HTR-8/SVneo (cell line): ENCODE measurements at regions not wholly inside any gene's neighbourhood (a gene's known extent, or its start where the extent isn't known, plus 50 kb on each side); places are given as distances from the start of the nearest gene placed in this dataset.
"Not testable (repeated sequence)": the region's sequence is repeated elsewhere in the genome, so short reads cannot be mapped to it uniquely, and the experiment has no call there.

Experiments
- DNase-seq: peaks from one replicate; pipeline ENCODE4 v3.0.0; 2011; ENCODE audit warnings: low spot score, mixed read lengths; ENCODE audit not compliant: insufficient read length
- FAIRE-seq: peaks from 2 replicates; lab custom pipeline; 2011; peaks lifted over from hg19 to GRCh38; lab: Jason Lieb, UNC

DNA sequence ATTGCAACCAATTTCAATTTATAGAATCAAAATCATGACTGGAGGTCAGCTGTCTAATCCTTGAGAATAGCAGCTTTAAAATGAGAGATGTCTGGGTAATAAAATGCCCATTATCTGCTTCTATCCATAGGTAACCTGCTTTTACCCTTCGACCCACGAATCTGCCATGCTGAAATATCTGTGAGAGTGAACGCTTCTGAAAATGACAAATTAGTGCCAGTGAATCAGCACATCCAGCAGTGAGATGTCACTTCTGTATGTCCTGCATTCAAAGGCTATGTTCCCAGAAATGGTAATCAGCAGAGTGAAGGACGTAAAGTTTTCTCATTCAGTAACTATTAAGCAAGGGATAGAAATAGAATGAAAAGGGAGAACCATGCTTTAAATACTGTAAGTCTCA lies 532.4 kb upstream of the ITGA1 start:
- FAIRE-seq (no peak), DNase-seq (no peak)

- DNase-seq (no peak), FAIRE-seq (no peak)
Measured at GRCh38 chr5:52262844-52263243, 524.9 kb upstream of the ITGA1 start.

GRCh38 chr5:52269401-52269800 lies 518.3 kb upstream of the ITGA1 start:
- FAIRE-seq: peak; percentile 9
- DNase-seq: no peak

GRCh38 chr5:52269859-52270258 lies 517.9 kb upstream of the ITGA1 start:
- DNase-seq (no peak), FAIRE-seq (no peak)

DNA sequence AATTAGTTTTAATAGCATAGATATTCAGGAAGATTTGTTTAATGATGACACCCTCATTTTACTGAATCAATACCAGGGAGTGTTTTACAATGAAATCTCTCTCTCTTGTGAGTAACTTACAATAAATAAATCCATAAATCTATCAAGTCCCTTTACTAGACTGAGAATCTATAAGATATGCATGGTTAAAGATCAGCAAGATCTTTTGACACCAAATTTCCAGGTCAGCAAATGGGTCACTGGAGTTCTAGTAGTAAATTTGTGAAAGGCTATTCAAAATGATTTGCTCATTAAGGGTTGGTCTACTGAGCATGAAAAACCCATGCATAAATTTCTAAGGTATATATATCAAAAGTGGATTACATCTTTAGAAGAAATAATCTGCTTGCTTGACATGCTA lies 512.1 kb upstream of the ITGA1 start:
- FAIRE-seq (no peak), DNase-seq (no peak)

DNA sequence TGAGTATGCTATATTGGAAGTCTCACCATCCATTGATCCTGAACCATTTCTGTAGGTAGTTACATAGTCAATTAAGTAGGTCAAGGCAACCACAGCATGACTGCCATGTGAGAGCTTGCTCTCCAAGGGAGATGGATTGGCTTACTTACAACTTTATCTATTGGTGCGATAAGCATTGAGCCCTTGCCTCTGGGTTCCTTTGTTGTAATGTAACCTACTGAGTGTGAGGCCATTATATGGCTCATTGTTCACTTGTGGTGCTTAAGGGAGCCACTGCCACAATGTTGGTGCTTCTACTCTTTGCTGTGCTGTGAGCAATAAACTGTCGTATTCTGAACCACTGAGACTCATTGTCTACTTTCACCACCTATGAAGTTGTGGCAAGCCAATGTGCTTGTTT lies 510.6 kb upstream of the ITGA1 start:
- peak; percentile 23 for FAIRE-seq
- no peak for DNase-seq

GRCh38 chr5:52282647-52283046 lies 505.1 kb upstream of the ITGA1 start:
- no peak for FAIRE-seq
- DNase-seq: no peak

- DNase-seq (no peak), FAIRE-seq (no peak)
Measured at GRCh38 chr5:52283221-52283620, 504.5 kb upstream of the ITGA1 start.

DNA sequence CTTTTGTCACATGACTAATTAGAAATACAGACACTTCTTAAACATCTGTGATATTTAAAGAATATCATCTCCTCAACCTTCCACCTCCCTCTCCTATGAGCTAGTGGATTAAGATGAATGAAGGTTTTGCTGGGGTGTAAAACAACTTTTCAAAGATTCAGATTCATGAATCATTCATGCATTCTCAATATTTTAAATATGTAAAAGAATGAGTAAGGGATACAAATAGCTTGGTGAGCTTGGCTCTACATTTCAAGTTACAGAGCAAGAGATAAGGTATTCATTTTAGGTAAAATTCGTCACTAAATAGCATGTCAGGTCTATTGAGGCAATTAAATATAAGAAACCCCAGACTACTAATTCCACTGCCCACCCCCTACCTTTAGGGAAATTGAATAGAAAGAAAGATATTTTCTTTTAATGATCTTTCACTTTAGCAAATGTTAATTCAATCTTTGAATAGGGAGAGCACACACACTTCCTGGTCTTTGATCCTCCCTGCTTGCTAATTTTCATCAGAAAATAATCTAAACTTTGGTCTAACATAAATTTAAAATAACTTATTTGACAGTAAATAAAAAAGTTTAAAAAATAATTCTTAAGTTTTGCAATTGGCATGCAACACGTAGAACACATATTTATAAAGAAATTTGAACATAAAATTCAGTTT lies 486.9 kb upstream of the ITGA1 start:
- DNase-seq (no peak), FAIRE-seq (no peak)

DNA sequence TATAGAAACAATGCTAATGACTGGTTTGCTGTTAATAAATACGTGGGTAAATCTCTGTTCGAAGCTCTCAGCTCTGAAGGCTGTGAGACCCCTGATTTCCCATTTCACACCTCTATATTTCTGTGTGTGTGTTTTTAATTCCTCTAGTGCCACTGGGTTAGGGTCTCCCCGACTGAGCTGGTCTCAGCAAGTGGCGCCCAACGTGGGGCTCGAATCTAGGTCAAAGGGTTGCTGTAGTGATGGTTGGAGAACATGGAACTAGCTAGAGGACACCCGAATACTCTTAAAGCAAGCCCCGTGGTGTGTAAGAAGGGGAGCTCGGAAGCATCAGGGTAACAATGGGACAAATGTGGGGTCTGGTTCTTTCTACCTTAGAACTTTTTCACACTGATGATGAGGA lies 482.9 kb upstream of the ITGA1 start:
- FAIRE-seq, DNase-seq: not testable (repeated sequence)

DNA sequence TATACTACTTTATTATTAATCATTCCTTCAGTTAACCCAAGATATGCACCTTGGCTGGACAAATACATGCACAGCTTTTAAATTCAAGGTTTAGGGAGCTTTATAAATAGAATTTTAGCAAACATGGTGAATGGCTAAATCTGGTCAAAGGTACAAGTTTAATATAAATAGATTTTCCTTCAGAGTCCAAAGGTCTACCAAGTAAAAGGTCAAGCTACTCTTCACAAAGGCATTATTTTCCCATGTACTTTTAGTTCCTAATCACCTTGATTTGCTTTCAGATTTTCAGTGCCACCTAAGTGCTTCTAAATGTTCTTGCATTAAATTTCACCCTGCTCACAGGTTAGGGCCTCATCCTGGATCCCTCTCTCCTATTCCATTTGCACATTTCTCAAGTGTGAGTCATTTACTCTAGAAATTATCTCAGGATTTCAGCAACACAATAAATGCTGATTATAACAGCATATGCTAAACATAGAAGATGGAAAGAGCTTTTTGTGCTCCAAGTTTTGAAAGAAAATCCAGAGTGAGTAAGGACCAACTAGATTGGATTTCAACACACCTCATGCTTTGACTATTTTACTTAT lies 459.4 kb upstream of the ITGA1 start:
- FAIRE-seq: no peak
- DNase-seq: no peak

- no peak for FAIRE-seq
Measured at GRCh38 chr5:52331725-52332124, 456.0 kb upstream of the ITGA1 start.

DNA sequence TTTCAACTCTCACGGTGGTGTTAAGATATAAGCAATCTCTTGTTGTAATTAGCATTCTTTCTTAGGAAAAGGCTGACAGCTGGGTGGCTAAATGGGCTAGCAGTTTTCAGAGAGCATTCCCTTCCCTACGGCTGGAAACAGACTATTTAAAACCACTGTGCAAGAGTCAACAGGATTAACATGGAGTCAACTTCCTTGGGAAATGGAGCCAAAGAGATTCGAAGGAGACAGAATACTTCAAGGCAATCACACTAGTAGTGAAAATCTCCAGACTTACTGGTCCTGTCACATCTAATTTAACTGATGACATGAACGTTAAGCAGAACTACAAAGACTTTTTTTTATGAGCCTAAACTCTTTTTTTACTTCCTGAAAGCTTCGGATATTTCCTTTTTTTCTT lies 453.3 kb upstream of the ITGA1 start:
- DNase-seq: no peak
- FAIRE-seq: peak; percentile 38

More at GRCh38 chr5:52331725-52332124, 456.0 kb upstream of the ITGA1 start:
- no peak for DNase-seq

GRCh38 chr5:52339285-52339684 lies 448.4 kb upstream of the ITGA1 start:
- no peak for FAIRE-seq
- DNase-seq: no peak

GRCh38 chr5:52342361-52342760 lies 445.4 kb upstream of the ITGA1 start:
- no peak for FAIRE-seq
- no peak for DNase-seq

DNA sequence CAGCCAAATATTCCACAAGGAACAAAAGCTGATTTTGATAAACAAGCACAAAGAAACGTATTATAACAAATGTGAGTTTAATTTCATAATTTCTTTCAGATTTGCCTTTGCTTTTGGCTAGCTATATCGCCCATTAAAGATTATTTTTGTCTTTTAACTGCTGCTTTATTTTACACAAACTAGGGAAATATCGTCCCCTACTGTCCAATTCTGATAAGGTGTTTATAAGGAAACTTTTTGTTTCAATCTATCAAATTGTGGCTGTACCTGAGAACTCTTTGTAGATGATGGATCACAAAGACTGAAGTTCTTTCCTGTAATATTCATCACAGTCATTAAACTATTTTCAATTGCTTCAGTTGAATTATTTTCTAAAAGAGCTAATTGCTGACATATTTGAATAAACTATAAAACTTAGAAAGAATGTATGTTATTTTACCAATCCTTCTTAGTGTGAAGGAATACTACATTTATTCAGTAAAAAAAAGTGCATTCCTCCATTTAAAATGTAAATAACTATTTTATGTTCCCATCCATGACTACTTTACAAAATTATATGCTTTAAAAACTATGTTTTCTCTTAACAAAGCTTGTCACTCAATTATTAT lies 431.3 kb upstream of the ITGA1 start:
- DNase-seq (no peak), FAIRE-seq (no peak)

DNA sequence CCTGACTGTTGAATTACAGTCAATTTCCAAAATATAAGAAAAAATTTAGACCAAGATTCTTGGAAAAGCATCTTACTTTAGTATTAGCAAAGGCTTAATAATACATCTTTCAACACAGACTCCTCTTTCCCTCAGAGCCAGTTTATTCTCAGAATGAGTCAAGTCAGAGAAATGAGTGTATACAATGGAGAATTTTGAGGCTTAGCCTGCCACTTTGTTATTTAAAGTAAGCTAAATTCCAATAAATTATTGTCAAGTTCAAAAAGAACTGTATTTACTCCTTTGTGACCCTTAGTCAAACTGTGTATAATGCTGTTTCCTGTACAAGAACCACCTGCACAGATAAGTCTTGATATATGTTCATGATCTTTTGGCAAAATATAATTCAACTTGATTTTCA lies 428.5 kb upstream of the ITGA1 start:
- no peak for FAIRE-seq
- DNase-seq: no peak

DNA sequence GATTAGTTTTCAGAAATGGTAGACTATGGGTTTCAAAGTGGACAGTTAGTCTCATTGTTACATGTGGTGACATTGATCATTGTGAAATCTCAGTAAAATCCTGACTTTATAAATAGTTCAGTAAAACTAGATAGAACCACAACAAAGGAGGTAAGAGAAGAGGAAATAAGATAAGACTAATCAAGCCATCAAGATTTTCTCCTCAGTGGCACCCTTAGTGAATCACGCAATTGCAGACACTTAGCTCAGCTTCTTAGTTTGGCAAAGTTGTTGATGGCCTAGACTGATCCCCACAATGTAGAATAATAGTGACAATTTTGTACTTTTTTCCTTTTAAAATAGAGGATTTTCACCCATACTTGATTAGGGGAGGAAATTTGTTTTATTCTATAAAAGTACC lies 426.7 kb upstream of the ITGA1 start:
- DNase-seq: no peak
- no peak for FAIRE-seq

DNA sequence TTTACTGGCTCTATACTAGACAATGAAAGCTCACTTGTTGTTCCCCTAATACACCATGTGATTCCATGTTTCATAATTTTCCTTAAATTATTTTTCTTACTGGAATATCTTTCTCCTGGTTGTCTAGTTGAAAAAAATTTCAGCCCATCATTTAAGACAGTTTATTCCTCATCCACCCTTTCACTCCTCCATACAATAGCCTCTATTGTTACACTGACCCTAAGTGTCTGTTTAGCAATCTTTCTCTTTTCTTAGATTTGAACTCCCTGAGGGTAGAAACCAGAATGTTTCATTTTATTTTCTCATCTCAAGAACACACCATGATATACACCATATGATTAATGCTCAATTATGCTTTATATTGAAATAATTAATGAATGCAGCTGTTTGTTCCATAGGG lies 413.4 kb upstream of the ITGA1 start:
- FAIRE-seq (no peak), DNase-seq (no peak)

- FAIRE-seq: no peak
- DNase-seq: no peak
Measured at GRCh38 chr5:52375969-52376368, 411.7 kb upstream of the ITGA1 start.

DNA sequence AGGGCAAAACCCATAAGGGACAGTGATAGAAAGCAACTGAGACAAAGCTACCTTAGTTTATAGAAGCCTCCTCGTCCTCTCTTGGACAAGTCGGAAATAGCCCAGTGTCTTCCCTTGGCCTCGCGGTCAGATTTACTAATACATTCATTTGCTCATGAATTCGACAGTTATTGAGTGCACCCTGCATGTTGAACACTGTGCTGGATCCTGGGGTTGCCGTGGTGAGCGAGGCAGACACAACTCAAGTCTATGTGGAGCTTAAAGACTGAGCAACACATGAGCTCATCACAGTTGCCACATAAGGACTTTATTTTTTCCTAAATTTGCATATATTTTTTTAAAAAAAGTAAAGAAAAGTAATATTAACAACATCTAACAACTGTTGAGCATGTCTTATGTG lies 411.1 kb upstream of the ITGA1 start:
- FAIRE-seq (peak; percentile 38), DNase-seq (no peak)

DNA sequence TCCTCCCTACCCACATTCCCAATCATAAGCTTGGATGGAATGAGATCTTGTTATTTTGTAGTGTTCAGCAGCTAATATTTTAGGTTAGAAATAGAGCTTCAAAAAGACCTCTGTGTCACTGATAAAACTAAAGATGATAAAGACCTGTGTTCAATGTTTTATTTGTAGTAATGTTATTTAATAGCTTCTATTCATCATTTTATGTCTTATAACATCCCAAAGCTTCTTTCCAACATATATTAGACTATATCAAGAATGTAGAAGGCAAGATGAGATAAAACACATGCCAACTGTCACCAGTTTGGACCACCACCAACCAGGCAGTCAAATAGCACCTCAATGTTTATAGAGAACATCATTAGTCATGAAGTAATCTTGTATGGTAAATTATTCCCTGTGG lies 409.5 kb upstream of the ITGA1 start:
- DNase-seq (no peak), FAIRE-seq (peak; percentile 4)
